ENCODE measurements at regions not wholly inside any gene's neighbourhood (a gene's known extent, or its start where the extent isn't known, plus 50 kb on each side); places are given as distances from the start of the nearest gene placed in this dataset.

DNA sequence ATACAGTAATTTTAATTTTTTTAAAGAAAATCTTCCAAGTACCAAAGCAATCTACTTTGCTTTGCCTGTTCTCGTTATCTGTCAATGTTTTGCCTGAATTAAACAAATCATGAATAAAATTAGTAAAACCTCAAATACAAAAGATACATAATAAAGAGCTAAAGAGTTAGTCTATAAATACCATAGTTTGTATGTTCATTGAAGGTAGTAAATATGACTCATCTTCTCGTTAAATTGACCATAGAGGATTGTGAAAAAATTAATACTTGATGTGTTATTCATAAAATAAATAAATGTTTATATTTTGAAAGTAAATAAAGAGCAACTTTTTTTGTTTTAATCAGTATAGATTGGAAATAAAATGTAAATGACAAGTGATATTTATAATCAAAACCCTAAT, 246.5 kb upstream of the PLSCR5 start:
- TF ChIP-seq EZH2 (IDR thresholded peaks at IDR 0.05; ENCODE audit: insufficient read depth, low read length) (no peak), CTCF (IDR thresholded peaks at IDR 0.05; ENCODE audit: insufficient read depth, low read depth, low read length) (no peak)
